OCI-LY7 (cell line): ENCODE measurements at regions not wholly inside any gene's neighbourhood (a gene's known extent, or its start where the extent isn't known, plus 50 kb on each side); places are given as distances from the start of the nearest gene placed in this dataset.

ENCODE experiments used
- EZH2phosphoT487 ChIP-seq: fragments of 200-600 bp; sonication (generic); IDR thresholded peaks from 2 replicates; pipeline ENCODE4 v1.6.1; 2018; ENCODE audit warnings: low read depth, borderline replicate concordance, mild to moderate bottlenecking, mixed run types, antibody characterized with exemption, low read length, moderate library complexity, mixed read lengths
- TF ChIP-seq, protein P1 (sequence below): fragments of 200-600 bp; sonication (generic); conservative IDR thresholded peaks from 2 replicates; pipeline ENCODE4 v1.5.1; 2014; ENCODE audit warnings: mild to moderate bottlenecking, antibody characterized with exemption, low read length, moderate library complexity, mixed read lengths

DNA sequence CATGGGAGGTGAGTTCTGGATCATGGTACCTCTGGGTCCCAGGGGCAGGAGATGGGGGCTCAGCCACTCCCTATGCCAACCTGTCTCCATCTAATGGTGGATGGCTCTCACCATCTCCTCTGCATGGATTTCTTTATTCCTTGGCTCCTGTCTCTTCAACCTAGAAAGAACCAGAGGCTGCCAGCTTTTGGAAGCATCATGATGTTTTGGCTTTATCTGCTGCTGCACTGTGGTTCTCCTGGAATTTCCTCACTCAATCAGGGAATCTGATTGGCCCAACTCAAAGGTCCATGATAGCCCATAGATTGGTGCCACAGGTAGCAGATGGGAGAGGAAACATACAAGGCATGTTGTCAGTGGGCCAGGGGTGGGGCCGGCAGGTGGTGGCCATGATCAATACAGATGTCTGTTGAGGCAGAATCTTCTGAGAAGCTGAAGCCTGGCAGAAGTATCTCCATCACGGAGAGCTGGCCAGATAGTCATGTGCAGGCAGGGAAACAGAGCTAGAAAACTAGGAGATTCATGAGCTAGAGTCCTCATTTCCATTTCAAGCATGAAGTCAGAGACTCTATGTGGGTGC is 158.2 kb downstream of the MACROH2A1 start:
- TF ChIP-seq, protein P1, sequence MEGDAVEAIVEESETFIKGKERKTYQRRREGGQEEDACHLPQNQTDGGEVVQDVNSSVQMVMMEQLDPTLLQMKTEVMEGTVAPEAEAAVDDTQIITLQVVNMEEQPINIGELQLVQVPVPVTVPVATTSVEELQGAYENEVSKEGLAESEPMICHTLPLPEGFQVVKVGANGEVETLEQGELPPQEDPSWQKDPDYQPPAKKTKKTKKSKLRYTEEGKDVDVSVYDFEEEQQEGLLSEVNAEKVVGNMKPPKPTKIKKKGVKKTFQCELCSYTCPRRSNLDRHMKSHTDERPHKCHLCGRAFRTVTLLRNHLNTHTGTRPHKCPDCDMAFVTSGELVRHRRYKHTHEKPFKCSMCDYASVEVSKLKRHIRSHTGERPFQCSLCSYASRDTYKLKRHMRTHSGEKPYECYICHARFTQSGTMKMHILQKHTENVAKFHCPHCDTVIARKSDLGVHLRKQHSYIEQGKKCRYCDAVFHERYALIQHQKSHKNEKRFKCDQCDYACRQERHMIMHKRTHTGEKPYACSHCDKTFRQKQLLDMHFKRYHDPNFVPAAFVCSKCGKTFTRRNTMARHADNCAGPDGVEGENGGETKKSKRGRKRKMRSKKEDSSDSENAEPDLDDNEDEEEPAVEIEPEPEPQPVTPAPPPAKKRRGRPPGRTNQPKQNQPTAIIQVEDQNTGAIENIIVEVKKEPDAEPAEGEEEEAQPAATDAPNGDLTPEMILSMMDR = no peak
- no peak for TF ChIP-seq EZH2phosphoT487
